Stimulated activated CD4-positive, alpha-beta T cell treated with anti-CD3 and anti-CD28 coated beads, Interleukin-15, amount 100 ng/mL, for 24 hours (primary cell): ENCODE measurements at regions not wholly inside any gene's neighbourhood (a gene's known extent, or its start where the extent isn't known, plus 50 kb on each side); places are given as distances from the start of the nearest gene placed in this dataset.
"Not testable (repeated sequence)": the region's sequence is repeated elsewhere in the genome, so short reads cannot be mapped to it uniquely, and the experiment has no call there.

Experiments used
- DNase-seq: peaks from one replicate; pipeline ENCODE4 v3.0.0-alpha.2; 2020

GRCh38 chr2:12434630-12435098 is 282.1 kb upstream of the TRIB2 start:
- DNase-seq: no peak

GRCh38 chr2:12435430-12436222 is 281.1 kb upstream of the TRIB2 start:
- no peak for DNase-seq

GRCh38 chr2:12436483-12436882 is 280.3 kb upstream of the TRIB2 start:
- DNase-seq: no peak

GRCh38 chr2:12436935-12437561 is 279.7 kb upstream of the TRIB2 start:
- DNase-seq: no peak

- DNase-seq: no peak
Measured at GRCh38 chr2:12440731-12441130, 276.0 kb upstream of the TRIB2 start.

- DNase-seq: no peak
Measured at GRCh38 chr2:12441750-12442475, 274.8 kb upstream of the TRIB2 start.

- no peak for DNase-seq
Measured at GRCh38 chr2:12442476-12442847, 274.3 kb upstream of the TRIB2 start.

GRCh38 chr2:12448846-12449505 is 267.8 kb upstream of the TRIB2 start:
- peak; percentile 22 for DNase-seq

GRCh38 chr2:12451726-12452125 is 265.0 kb upstream of the TRIB2 start:
- DNase-seq: no peak

GRCh38 chr2:12452185-12452584 is 264.6 kb upstream of the TRIB2 start:
- no peak for DNase-seq

- no peak for DNase-seq
Measured at GRCh38 chr2:12453731-12454130, 263.0 kb upstream of the TRIB2 start.

GRCh38 chr2:12455661-12456060 is 261.1 kb upstream of the TRIB2 start:
- DNase-seq: no peak

- DNase-seq: peak; percentile 81
Measured at GRCh38 chr2:12456293-12457106, 260.2 kb upstream of the TRIB2 start.

- DNase-seq: no peak
Measured at GRCh38 chr2:12457831-12458230, 258.9 kb upstream of the TRIB2 start.

GRCh38 chr2:12463189-12463588 is 253.5 kb upstream of the TRIB2 start:
- no peak for DNase-seq

- no peak for DNase-seq
Measured at GRCh38 chr2:12465631-12466135, 251.1 kb upstream of the TRIB2 start.

GRCh38 chr2:12467303-12467702 is 249.4 kb upstream of the TRIB2 start:
- DNase-seq: no peak

GRCh38 chr2:12469141-12469561 is 247.6 kb upstream of the TRIB2 start:
- DNase-seq: no peak

- DNase-seq: not testable (repeated sequence)
Measured at GRCh38 chr2:12472265-12472664, 244.5 kb upstream of the TRIB2 start.

GRCh38 chr2:12478151-12479064 is 238.3 kb upstream of the TRIB2 start:
- no peak for DNase-seq

- DNase-seq: no peak
Measured at GRCh38 chr2:12479065-12479601, 237.6 kb upstream of the TRIB2 start.
